GM12878 (cell line): ENCODE measurements at regions not wholly inside any gene's neighbourhood (a gene's known extent, or its start where the extent isn't known, plus 50 kb on each side); places are given as distances from the start of the nearest gene placed in this dataset.

Experiments used
- CHD1 ChIP-seq: IDR thresholded peaks from 2 replicates; pipeline ENCODE4 v1.6.1; 2012; ENCODE audit warnings: low read depth, low read length, improper control_type of control experiment
- CTCF ChIP-seq, 3 experiments: IDR thresholded peaks in 2 of 3; conservative IDR thresholded peaks in 1 of 3; 2 replicates each; pipeline ENCODE4 v1.5.1; 2011; ENCODE audit warnings: low read depth in 3 of 3, low read length in 3 of 3, mild to moderate bottlenecking in 3 of 3, control low read depth in 2 of 3, moderate library complexity in 2 of 3, inconsistent platforms in 1 of 3, mixed read lengths in 1 of 3; ENCODE audit not compliant: control insufficient read depth in 2 of 3, insufficient read depth in 1 of 3; ENCODE audit errors: extremely low read depth in 1 of 3
- EZH2 ChIP-seq: IDR thresholded peaks from 2 replicates; pipeline ENCODE4 v1.6.1; 2012; ENCODE audit warnings: low read depth, mild to moderate bottlenecking, control low read depth, inconsistent platforms, low read length, borderline replicate concordance; ENCODE audit not compliant: control insufficient read depth
- GABPA ChIP-seq: IDR thresholded peaks from 2 replicates; pipeline ENCODE4 v1.6.1; 2014; ENCODE audit warnings: antibody characterized with exemption, low read depth, mild to moderate bottlenecking, inconsistent platforms
- MYB ChIP-seq: fragments of 150-350 bp; IDR thresholded peaks from 2 replicates; pipeline ENCODE4 v1.6.1; 2014; ENCODE audit warnings: mild to moderate bottlenecking, low read depth, low read length, borderline replicate concordance
- MYC ChIP-seq: IDR thresholded peaks from 2 replicates; pipeline ENCODE4 v1.6.1; 2011; ENCODE audit warnings: mild to moderate bottlenecking, low read length, moderate library complexity, inconsistent platforms; ENCODE audit not compliant: insufficient read depth, insufficient replicate concordance, insufficient read length, severe bottlenecking
- SMAD1 ChIP-seq: fragments of 450-650 bp; IDR thresholded peaks from 2 replicates; pipeline ENCODE4 v1.6.1; 2018; ENCODE audit warnings: mild to moderate bottlenecking, low read depth; ENCODE audit not compliant: partially characterized antibody
- STAT3 ChIP-seq: IDR thresholded peaks from 2 replicates; pipeline ENCODE4 v1.6.1; 2011; ENCODE audit warnings: low read depth, low read length, improper control_type of control experiment
- YBX1 ChIP-seq: fragments of 450-650 bp; IDR thresholded peaks from 2 replicates; pipeline ENCODE4 v1.6.1; 2016; ENCODE audit warnings: antibody characterized with exemption
- ZBTB40 ChIP-seq: fragments of 450-650 bp; IDR thresholded peaks from 2 replicates; pipeline ENCODE4 v1.6.1; 2016; ENCODE audit warnings: mild to moderate bottlenecking, moderate library complexity, borderline replicate concordance

GRCh38 chr16:85396879-85397871, 215.9 kb upstream of the GSE1 start (continued):
- no peak for TF ChIP-seq EZH2
- no peak for TF ChIP-seq SMAD1
- TF ChIP-seq MYB, result no peak
- peak; percentile 4 to 46 (median 15); a peak in 3 of 6 replicates for TF ChIP-seq CTCF (IDR thresholded peaks at IDR 0.05 in 2 of 3, conservative IDR thresholded peaks at IDR 0.05 in 1 of 3; ENCODE audit: control insufficient read depth in 2 of 3, extremely low read depth in 1 of 3, insufficient read depth in 1 of 3, low read depth in 3 of 3, low read length in 3 of 3)
- TF ChIP-seq MYC, result no peak
- TF ChIP-seq ZBTB40, result no peak
- no peak for TF ChIP-seq STAT3
- TF ChIP-seq YBX1, result no peak
- TF ChIP-seq CHD1, result no peak
- TF ChIP-seq GABPA, result no peak
